HG03103 (cell line): ENCODE measurements at regions not wholly inside any gene's neighbourhood (a gene's known extent, or its start where the extent isn't known, plus 50 kb on each side); places are given as distances from the start of the nearest gene placed in this dataset.
"Not testable (repeated sequence)": the region's sequence is repeated elsewhere in the genome, so short reads cannot be mapped to it uniquely, and the experiment has no call there.

Experiments used
- ATAC-seq: cut with Tn5 transposase; IDR thresholded peaks from one replicate; pipeline ENCODE4 v1.9.1; 2021; ENCODE audit warnings: low read depth; ENCODE audit not compliant: unreplicated experiment

GRCh38 chr3:16704941-16705340 lies 99.7 kb upstream of the DAZL start:
- ATAC-seq: no peak

- ATAC-seq: no peak
Observed at GRCh38 chr3:16707260-16707659, 102.0 kb upstream of the DAZL start.

- no peak for ATAC-seq
Observed at GRCh38 chr3:16708285-16708684, 103.1 kb upstream of the DAZL start.

GRCh38 chr3:16711691-16712090 lies 106.5 kb upstream of the DAZL start:
- not testable (repeated sequence) for ATAC-seq

- no peak for ATAC-seq
Observed at GRCh38 chr3:16715281-16715680, 110.1 kb upstream of the DAZL start.

- no peak for ATAC-seq
Observed at GRCh38 chr3:16719426-16719825, 114.2 kb upstream of the DAZL start.

GRCh38 chr3:16720367-16720940 lies 115.2 kb upstream of the DAZL start:
- ATAC-seq: no peak

- ATAC-seq: no peak
Observed at GRCh38 chr3:16721494-16721893, 116.3 kb upstream of the DAZL start.

- ATAC-seq: no peak
Observed at GRCh38 chr3:16723978-16724377, 118.8 kb upstream of the DAZL start.

GRCh38 chr3:16724487-16724886 lies 119.3 kb upstream of the DAZL start:
- no peak for ATAC-seq

- ATAC-seq: no peak
Observed at GRCh38 chr3:16725972-16726371, 120.7 kb upstream of the DAZL start.

- no peak for ATAC-seq
Observed at GRCh38 chr3:16728770-16729745, 123.8 kb upstream of the DAZL start.

GRCh38 chr3:16738451-16738850 lies 133.2 kb upstream of the DAZL start:
- no peak for ATAC-seq

GRCh38 chr3:16739541-16740105 lies 134.4 kb upstream of the DAZL start:
- no peak for ATAC-seq

GRCh38 chr3:16740515-16740914 lies 135.3 kb upstream of the DAZL start:
- ATAC-seq: no peak

GRCh38 chr3:16741103-16741758 lies 136.0 kb upstream of the DAZL start:
- no peak for ATAC-seq

- ATAC-seq: no peak
Observed at GRCh38 chr3:16741890-16742289, 136.7 kb upstream of the DAZL start.

GRCh38 chr3:16743276-16743675 lies 138.1 kb upstream of the DAZL start:
- ATAC-seq: no peak

- no peak for ATAC-seq
Observed at GRCh38 chr3:16759227-16759903, 125.4 kb upstream of the PLCL2 start.

GRCh38 chr3:16761571-16761970 lies 123.2 kb upstream of the PLCL2 start:
- ATAC-seq: no peak

GRCh38 chr3:16765661-16766060 lies 119.1 kb upstream of the PLCL2 start:
- ATAC-seq: no peak
